ENCODE measurements at regions not wholly inside any gene's neighbourhood (a gene's known extent, or its start where the extent isn't known, plus 50 kb on each side); places are given as distances from the start of the nearest gene placed in this dataset.

- DNase-seq (ENCODE audit: low read depth, low spot score): no peak
- H3K27ac ChIP-seq: no peak overlapping the region
Observed at GRCh38 chr2:16154501-16155280, 214.3 kb downstream of the MYCN start.

DNA sequence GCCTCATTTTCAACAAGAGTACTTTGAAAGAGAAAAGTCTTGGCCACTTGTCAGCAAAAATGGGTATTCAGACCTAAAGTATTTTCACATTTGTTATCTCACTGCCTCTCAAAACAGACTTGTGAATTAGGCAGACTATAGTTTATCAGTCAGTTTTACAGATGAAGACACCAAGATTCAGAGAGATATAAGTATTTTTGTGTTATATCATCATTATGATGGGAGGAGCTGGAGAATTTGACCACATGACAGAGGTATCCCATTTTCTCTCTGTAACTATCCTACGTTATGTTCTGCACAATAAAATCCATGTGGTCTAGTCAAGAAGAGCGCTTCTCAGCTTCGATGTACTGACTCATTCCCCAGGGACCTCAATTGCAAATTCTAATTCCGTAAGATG lies 213.7 kb downstream of the MYCN start:
- no peak overlapping the region for H3K27ac ChIP-seq
- DNase-seq (ENCODE audit: low read depth, low spot score): no peak

DNA sequence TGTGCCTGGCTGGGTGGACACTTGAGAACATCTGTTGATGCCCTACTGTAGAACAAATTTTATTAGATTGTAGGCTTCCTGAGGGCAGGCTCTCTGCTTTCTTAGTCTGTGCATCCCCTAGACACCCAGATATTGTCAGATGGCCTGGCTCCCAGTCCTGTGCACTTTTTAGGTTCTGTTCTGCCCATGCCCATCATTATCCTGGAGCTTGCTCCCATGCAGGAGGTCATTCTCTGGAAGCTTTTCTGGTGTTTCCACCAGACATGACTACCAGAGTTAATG lies 213.3 kb downstream of the MYCN start:
- no peak for DNase-seq (ENCODE audit: low read depth, low spot score)
- H3K27ac ChIP-seq: no peak overlapping the region

- DNase-seq (ENCODE audit: low read depth, low spot score): no peak
- H3K27ac ChIP-seq: no peak overlapping the region
Observed at GRCh38 chr2:16152928-16153753, 212.8 kb downstream of the MYCN start.

DNA sequence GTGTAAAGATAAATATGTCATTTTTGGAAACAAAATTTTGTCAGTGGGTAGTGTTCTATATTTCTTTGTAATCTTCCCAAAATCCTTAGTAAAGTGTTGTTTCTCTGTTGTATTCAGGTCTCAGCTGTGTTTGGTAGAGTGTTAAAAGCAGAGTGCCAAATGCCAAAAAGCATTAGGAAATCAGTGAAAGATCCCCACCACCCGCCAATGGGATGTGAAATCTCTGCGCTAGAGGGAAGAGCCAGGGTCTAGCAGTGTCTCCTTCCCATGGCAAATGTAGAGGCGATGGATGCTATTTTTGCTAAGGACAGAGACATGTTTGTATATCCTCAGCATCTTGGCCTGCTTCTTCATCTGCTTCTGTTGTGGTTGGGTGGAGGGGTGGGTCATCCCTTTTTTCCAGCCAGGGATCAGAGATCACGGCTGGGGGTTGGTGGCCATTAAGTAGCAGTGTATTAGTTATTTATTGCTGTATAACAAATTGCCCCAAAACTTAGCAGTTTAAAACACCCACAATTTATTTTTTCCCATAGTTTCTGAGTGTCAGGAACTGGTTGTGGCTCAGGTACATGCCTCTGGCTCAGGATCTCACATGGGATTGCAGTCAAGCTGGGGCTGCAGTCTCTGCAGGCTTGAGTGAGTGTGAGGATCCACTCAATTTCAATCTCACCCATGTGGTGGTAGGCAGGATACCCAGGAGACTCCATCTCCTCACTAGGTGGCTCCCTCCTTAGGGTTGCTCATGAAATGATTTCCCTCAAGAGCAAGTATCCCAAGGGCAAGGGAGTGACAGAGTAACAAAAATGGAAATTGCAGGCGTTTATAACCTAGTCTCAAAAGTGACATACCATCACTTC lies 211.9 kb downstream of the MYCN start:
- no peak for DNase-seq (ENCODE audit: low read depth, low spot score)
- no peak overlapping the region for H3K27ac ChIP-seq

DNA sequence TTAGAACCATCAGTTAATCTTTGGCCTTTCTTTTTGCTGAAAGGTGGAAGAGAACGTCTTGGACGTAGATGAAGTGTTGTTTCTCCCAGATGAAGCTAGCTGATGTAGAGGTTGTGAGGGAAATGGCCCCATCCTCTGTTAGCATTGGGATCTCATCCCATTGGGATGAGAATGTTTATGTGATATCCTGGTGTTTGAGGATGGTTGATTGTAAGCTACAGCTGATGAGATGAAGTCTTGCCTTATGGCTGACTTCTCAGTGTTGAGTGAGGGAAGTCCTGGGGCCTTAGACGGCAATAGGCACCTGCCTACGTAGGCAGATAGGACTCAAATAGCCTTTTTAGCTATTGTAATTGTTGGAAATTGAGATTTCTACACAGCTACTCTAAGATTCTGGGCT lies 211.3 kb downstream of the MYCN start:
- DNase-seq (ENCODE audit: low read depth, low spot score): no peak
- no peak overlapping the region for H3K27ac ChIP-seq

- H3K27ac ChIP-seq: no peak overlapping the region
- DNase-seq (ENCODE audit: low read depth, low spot score): no peak
Observed at GRCh38 chr2:16151281-16151570, 210.9 kb downstream of the MYCN start.

DNA sequence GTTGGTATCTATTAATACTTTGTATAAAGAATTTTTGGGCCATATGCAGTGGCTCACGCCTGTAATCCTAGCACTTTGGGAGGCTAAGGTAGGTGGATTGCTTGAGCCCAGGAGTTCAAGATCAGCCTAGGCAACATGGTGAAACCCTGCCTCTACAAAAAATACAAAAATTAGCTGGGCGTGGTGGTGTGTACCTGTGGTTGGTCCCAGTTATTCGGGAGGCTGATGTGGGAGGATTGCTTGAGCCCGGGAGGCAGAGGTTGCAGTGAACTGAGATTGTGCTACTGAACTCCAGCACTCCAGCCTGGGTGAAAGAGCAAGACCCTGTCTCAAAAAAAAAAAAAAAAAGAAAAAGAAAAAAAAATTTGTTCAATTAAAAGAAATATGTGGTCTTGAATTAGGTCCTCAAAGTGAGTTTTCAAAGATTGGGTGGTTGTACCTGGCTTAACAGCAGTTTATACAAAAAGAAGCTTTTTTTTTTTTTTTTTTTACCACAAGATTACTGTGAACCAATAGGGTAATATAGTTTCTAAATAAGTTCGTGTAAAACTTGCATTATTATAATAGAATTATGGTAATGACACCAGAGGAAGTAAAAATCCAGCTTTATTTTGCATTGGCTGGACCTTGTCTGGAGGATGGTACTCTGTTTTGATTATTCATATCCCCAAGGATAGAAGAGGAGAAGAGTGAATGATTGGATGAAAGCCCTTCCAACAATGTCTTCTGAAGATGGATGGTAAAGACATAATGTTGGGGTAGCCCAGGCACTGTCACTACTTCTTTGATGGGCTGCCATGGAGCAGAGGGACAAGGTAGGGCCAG lies 210.3 kb downstream of the MYCN start:
- no peak overlapping the region for H3K27ac ChIP-seq
- no peak for DNase-seq (ENCODE audit: low read depth, low spot score)

GRCh38 chr2:16149349-16150243 lies 209.2 kb downstream of the MYCN start:
- DNase-seq (ENCODE audit: low read depth, low spot score): no peak

GRCh38 chr2:16148632-16149348 lies 208.4 kb downstream of the MYCN start:
- H3K27ac ChIP-seq: no peak overlapping the region
- no peak for DNase-seq (ENCODE audit: low read depth, low spot score)

More at GRCh38 chr2:16149349-16150243, 209.2 kb downstream of the MYCN start:
- H3K27ac ChIP-seq: no peak overlapping the region

DNA sequence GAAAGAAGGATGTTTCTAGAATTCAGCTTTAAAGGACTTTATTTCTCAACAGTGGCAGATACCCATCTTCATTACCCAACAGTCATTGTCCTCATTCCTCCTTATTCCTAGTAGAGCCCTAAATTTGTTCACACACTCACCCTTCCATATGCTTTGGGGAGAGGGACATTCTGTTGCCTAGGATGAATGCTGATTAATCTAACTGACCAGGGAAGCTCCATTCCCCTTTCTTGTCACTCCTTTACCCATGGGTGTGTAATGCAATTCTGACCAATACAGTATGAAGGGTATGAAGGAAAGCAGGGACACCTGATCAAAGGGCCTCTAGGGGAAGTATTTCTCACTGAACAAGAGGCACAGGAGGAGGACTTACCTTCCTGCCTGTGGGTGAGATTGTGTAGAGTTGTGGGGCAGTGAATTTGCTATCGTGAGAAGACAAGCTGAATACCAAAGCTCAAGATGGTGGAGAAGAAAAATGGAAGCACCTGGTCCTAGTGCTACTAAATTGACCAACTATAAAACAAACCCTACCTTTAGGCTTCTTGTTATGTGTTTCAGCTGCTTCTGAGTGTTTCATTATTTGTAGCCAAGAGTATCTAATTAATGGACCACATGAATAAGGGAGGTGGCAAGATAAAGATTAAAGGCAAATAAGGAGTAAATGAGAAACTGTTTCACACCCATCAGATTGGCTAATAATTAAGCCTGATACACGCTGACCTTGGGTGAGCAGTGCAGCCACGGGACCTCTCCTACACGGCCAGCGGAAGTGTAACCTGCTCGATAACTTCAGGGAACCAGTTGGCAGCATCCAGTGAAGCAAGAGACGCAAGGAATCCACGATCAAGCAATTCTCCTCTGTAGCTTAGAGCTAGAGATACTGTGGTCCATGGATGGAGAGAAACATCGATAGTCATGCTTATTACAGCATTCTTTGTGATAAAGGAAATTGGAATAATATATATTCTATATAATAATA lies 202.3 kb downstream of the MYCN start:
- no peak overlapping the region for H3K27ac ChIP-seq
- no peak for DNase-seq (ENCODE audit: low read depth, low spot score)

- DNase-seq (ENCODE audit: low read depth, low spot score): no peak
- H3K27ac ChIP-seq: no peak overlapping the region
Observed at GRCh38 chr2:16141641-16141921, 201.2 kb downstream of the MYCN start.

DNA sequence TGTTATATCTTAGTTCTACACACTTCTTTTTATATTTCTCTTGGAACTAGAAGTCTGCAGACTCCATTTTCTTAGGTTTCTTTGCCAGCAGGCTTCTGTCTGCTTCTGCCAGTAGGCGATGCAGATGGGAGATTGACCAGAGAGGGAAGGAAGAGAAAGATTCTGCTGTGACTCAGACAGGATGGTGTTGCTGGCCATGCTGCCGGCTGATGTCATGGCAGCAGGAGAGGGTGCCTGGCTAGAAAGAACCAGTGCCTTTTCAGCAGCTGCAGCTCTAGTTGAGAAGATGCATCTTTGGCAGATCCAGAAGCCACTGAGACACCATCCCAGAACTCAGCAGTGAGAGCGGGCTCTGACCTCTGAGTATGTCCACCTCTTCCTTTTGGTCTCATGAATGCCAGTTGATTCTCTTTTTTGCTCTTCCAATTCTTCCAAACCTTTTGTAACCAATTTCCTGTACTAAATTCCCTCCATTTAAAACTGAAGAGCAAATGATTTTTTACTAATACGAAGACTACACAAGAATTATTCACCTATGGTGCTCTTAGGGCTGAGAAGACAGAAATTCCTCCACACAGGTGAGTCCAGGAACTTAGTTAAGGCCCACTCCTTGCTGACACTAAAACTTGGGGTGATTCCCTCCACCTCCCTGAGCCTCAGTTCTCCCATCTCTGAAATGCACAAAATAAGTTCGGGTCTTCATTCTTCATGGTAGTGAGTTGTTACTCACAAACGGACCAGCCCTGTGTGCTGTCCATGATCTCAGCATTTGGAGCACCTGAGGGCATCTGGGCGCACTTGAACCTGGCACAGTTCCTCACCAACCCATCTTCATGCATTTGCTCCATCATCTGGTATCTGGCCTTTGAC lies 200.7 kb downstream of the MYCN start:
- no peak for DNase-seq (ENCODE audit: low read depth, low spot score)
- H3K27ac ChIP-seq: no peak overlapping the region

DNA sequence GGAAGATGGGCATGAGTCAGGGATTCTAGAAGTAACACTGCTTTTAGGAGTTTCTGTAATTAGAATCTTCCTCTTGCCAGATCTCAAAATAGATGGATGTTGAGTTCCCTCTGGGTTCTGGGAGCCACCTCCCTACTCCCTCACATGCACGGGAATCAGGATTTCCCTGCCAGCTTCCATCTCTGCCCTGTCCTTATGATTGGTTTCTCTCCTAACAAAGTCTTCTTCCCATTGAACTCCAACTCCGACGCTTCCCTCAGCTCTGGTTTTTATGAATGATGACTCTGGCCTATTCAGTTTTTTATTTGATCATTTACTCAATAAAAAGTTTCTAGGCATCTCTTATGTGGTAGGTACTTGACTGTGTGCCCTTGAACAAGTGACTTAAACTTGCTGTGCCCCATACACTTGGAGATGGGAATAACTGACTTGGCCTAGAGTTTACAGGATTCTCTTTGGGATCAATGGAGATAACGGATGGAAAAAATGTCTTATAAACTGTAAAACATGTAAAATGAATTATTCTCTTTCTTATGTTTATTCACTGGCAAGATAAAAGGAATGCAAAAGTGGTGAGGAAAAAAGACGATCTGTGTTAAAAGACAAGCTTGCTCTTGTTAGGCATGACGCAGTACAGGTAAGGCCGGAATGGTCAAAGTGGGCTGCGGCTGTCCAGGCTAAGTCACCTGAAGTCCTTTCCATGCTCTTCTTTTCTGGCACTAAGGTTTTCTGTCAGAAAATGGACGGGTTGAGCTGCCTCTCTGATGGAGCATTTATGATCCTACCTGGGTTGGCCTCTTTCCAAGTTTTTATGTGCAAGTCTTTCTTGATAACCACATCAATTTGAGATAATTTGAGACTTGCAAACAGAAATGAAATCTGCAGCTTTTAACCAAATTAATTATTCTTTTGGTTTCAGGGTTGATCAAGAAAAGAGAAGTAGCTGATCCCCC lies 199.6 kb downstream of the MYCN start:
- DNase-seq (ENCODE audit: low read depth, low spot score): no peak
- no peak overlapping the region for H3K27ac ChIP-seq

DNA sequence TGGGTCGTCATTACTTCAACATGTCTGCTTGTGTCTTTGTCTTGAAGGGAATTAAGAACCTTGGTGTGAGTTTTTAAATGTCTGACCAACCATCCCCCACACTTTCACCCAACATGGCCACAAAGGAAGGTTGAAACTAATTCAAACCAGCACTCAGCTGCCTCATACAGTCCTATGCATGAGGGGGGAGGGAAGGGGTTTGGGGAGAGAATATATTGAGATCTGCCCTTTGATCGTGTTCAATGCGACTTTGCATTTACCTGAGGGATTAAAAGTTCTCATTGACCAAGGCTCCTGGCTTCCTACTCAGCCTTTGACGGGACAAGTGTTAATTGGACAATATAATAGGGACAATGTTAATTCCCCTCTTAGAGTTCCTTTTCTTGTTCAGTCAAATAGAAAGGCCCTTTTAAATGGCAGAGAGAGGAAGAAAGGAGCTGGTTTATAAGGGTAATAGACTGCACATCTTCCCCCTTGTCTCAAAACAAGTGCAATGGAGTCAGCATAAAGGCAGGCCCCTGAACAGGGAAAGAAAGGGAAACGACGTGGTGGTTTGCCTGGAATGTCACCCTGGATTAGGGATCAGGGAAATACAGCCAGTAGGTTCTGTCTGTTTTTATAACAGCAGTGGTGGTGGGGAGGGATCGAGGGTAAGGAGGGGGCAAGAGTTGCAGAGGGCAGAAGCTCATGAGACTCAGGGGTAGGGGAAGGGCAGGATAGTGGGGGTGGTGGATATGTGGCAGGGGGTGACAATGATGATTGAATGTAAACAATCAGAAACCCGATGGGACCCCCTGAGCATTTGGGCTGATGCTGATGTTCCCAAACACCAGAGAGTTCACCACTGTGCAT lies 198.7 kb downstream of the MYCN start:
- H3K27ac ChIP-seq: no peak overlapping the region
- no peak for DNase-seq (ENCODE audit: low read depth, low spot score)
